GM21528 (cell line): ENCODE measurements at regions not wholly inside any gene's neighbourhood (a gene's known extent, or its start where the extent isn't known, plus 50 kb on each side); places are given as distances from the start of the nearest gene placed in this dataset.
"Not testable (repeated sequence)": the region's sequence is repeated elsewhere in the genome, so short reads cannot be mapped to it uniquely, and the experiment has no call there.

ENCODE experiments used
- ATAC-seq: cut with Tn5 transposase; IDR thresholded peaks from one replicate; pipeline ENCODE4 v1.9.1; 2021; ENCODE audit warnings: mild to moderate bottlenecking, moderate library complexity; ENCODE audit not compliant: unreplicated experiment, low FRiP score

GRCh38 chr2:207437136-207437523, 92.6 kb upstream of the CREB1 start:
- ATAC-seq: no peak

DNA sequence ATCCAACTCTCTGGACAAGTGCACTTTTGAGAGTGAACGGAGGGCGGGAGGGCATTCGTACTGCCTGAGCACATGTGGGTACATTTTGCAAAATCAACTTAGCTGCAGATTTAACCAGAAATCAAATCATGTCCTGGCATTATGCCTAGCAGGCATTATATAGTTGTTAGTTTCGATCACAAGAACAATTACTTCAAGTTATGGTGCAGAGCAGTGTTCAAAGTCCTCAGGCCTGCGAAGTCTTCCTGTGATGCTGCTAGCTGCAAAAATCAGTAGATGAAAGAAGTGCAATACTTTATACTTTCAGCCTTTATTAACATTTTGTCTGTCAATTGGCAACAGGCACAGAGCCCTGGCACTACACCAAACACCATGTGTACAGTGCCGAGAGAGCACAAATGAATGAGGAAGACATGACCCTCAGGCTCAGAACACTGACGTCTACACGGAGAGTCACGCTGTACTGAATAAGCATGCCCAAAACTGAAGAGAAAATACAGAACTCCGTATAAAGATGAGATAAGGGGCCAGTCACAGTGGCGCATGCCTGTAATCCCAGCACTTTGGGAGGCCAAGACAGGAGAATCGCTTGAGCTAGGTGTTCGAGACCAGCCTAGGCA, 92.1 kb upstream of the CREB1 start:
- no peak for ATAC-seq

- ATAC-seq: no peak
These were observed 91.2 kb upstream of the CREB1 start for GRCh38 chr2:207438414-207439126.

GRCh38 chr2:207439881-207440280, 89.9 kb upstream of the CREB1 start:
- not testable (repeated sequence) for ATAC-seq

- ATAC-seq: no peak
These were observed 85.0 kb upstream of the CREB1 start for GRCh38 chr2:207444756-207445155.

DNA sequence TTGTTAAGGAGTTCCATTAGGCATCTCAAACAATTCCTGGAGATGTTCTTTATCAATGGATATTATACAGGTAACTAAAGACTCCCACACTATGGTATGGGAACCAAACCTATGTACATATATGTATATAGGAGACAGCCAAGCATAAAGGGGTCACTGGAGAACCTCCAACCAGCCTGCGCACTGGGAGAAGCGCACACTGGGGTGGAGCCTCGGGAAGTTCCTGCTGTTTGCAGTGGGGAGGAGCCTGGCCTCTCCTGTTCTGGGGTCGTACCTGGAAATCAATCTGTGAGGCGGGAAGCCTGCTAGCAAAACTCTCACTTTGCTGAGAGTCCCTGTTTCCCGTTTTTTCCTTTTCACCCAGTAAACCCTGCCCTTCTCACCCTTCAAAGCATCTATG, 83.1 kb upstream of the CREB1 start:
- no peak for ATAC-seq

- ATAC-seq: no peak
These were observed 81.8 kb upstream of the CREB1 start for GRCh38 chr2:207448006-207448405.

GRCh38 chr2:207449642-207450165, 80.1 kb upstream of the CREB1 start:
- ATAC-seq: no peak

- ATAC-seq: no peak
These were observed 79.6 kb upstream of the CREB1 start for GRCh38 chr2:207450186-207450585.

- no peak for ATAC-seq
These were observed 71.2 kb upstream of the CREB1 start for GRCh38 chr2:207458582-207458981.

GRCh38 chr2:207459990-207460757, 69.6 kb upstream of the CREB1 start:
- peak; percentile 84 for ATAC-seq

DNA sequence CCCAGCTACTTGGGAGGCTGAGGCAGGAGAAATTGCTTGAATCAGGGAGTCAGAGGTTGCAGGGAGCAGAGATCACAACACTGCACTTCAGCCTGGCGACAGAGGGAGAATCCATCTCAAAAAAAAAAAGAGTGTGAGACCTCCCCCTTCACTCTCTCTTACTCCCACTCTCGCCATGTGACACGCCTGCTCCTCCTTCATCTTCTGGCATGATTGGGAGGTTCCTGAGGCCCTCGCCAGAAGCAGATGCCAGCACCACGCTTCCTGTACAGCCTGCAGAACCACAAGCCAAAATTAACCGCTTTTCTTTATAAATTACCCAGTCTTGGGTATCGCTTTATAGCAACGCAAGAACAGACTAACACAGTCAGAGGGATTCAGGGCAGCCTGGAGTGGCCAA, 66.3 kb upstream of the CREB1 start:
- ATAC-seq: no peak

- no peak for ATAC-seq
These were observed 65.8 kb upstream of the CREB1 start for GRCh38 chr2:207464007-207464406.

- no peak for ATAC-seq
These were observed 63.9 kb upstream of the CREB1 start for GRCh38 chr2:207465894-207466293.

- peak; percentile 63 for ATAC-seq
These were observed 61.9 kb upstream of the CREB1 start for GRCh38 chr2:207467716-207468347.

- ATAC-seq: no peak
These were observed 61.3 kb upstream of the CREB1 start for GRCh38 chr2:207468488-207468887.

GRCh38 chr2:207469451-207469850, 60.3 kb upstream of the CREB1 start:
- no peak for ATAC-seq

DNA sequence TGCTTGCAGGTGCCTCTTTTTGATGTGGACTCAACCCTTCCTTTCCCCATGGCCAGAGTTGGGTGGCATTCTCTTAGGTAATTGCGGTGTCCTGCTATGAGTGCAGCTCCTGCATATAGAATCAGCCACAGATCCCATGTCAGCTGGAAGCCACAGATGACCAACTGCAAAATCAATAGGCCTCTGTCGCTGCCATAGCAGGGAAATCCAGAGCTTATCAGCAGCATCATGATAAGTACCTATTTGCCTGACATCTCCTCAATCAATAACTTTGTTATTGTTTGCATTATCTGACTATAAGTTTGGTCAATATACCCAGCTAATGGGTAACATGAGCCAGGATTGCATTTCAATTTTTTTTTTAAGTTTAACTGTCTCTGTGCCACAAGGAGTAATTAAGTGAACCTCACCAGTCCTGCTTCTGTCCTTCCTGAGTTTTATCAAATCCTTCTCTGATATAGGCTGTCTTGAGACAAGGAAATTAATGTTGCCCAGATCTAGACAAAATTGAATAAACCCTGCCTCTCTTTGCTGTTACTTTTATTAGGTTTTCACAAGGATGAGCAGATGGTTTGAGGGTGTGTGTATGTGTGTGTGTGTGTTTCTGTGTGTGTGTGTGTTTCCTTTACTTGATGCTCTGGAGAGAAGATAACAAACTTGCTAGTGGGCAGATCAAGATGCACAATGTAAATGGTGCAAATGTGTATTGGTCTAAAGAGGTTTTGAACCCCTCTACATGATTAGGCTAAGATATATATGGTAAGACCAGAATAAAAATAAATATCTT, 59.6 kb upstream of the CREB1 start:
- no peak for ATAC-seq

DNA sequence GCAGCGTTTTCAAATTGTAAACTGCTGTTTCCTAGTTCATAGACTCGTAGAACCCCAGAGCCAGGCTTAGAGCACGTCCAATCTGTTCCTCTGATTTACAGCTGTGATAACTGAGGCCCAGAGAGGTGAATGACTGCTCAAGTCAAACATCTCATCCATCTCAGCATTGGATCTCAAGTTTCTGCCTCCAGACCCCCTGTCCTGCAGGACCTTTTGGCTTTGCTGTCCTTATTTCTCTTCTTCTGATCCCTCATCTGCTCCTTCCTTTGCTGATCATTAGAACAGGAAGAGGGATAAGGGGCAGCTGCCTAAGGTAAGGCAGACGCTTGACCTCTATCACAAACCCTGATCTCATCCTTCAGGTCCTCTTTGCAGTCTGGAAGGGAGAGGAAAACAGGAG, 58.5 kb upstream of the CREB1 start:
- no peak for ATAC-seq

DNA sequence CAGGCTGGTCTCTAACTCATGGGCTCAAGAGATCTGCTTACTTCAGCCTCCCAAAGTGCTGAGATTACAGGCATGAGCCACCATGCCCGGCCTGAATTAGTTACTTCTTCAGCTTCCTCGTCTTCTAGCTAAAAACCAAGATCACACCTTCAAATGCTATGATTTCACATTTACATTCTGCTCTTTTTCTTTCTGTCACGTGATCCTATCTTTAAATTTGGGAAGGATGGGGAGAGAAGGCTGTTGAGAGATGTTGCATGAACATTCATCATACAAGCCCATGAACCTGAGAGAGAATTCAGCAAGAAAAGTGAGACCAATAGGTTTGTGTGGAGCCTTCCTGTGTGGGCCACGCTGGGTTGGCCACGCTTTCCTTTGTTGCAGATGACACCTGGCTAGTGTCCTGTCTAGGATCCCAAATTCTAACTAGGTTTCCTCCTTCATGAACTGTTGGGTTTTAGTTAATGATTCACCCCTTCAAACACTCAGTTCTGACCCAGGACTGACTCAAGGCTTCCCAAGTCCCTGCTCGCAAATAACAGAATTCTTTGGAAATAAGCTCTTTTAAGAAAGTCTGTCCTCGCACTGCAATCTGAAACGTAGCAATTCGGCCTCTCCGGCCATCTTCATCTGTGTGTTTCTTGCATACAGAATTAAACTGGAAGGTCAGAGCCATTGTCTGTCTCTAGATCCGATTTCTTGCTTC, 57.3 kb upstream of the CREB1 start:
- no peak for ATAC-seq
